Common myeloid progenitor, CD34-positive (primary cell): ENCODE measurements at regions not wholly inside any gene's neighbourhood (a gene's known extent, or its start where the extent isn't known, plus 50 kb on each side); places are given as distances from the start of the nearest gene placed in this dataset.
A peak's percentile ranks its signal among the peaks of the same experiment; 100 is the strongest.

Experiments used
- CTCF ChIA-PET: fragments of 350-600 bp; sonication (Branson Sonifier 250); formaldehyde crosslinking; loops from one replicate; lab custom pipeline; 2021; ENCODE audit warnings: antibody characterized with exemption; lab: Charles Lee
- POLR2A ChIA-PET: fragments of 350-600 bp; sonication (Branson Sonifier 250); formaldehyde crosslinking; loops from one replicate; lab custom pipeline; 2021; ENCODE audit warnings: antibody characterized with exemption; lab: Charles Lee
- DNase-seq, 3 donors: peaks; one replicate each; pipeline versions ENCODE4 v3.0.0 to v3.0.0-alpha.2; 2013
- H3K27ac ChIP-seq, 2 experiments: 1 replicate in 1 of 2; 2 replicates in 1 of 2; pipeline ENCODE4 v1.7.0; 2013; ENCODE audit warnings: inconsistent platforms in 2 of 2, low read length in 2 of 2, mild to moderate bottlenecking in 2 of 2, low read depth in 1 of 2, moderate library complexity in 1 of 2; ENCODE audit not compliant: severe bottlenecking in 2 of 2, insufficient read depth in 1 of 2, poor library complexity in 1 of 2
- H3K27me3 ChIP-seq, 5 experiments: replicated peaks in 2 of 5; 1 replicate in 3 of 5; 2 replicates in 2 of 5; pipeline versions ENCODE4 v1.6.1 to v1.7.0; 2013; ENCODE audit warnings: low read length in 4 of 5, mild to moderate bottlenecking in 2 of 5, moderate library complexity in 2 of 5, inconsistent platforms in 1 of 5; ENCODE audit not compliant: insufficient read depth in 5 of 5, control insufficient read depth in 4 of 5
- H3K36me3 ChIP-seq, 4 experiments: 1 replicate in 2 of 4; 2 replicates in 2 of 4; pipeline versions ENCODE4 v1.6.1 to v1.7.0; 2013; ENCODE audit warnings: low read length in 3 of 4, control low read depth in 1 of 4, mild to moderate bottlenecking in 1 of 4; ENCODE audit not compliant: control insufficient read depth in 4 of 4, insufficient read depth in 4 of 4
- H3K4me1 ChIP-seq, 4 experiments: 1 replicate in 3 of 4; 2 replicates in 1 of 4; pipeline versions ENCODE4 v1.6.1 to v1.7.1; 2013; ENCODE audit warnings: low read length in 3 of 4, mild to moderate bottlenecking in 3 of 4, control low read depth in 1 of 4, inconsistent platforms in 1 of 4, moderate library complexity in 1 of 4; ENCODE audit not compliant: control insufficient read depth in 4 of 4, insufficient read depth in 4 of 4; ENCODE audit errors: control extremely low read depth in 1 of 4
- H3K4me3 ChIP-seq, 7 experiments: 1 replicate in 4 of 7; 2 replicates in 3 of 7; pipeline versions ENCODE4 v1.5.1 to v1.7.0; 2013; ENCODE audit warnings: mild to moderate bottlenecking in 7 of 7, low read length in 6 of 7, moderate library complexity in 6 of 7, inconsistent platforms in 2 of 7, low read depth in 2 of 7, control low read depth in 1 of 7; ENCODE audit not compliant: insufficient read depth in 4 of 7, control insufficient read depth in 1 of 7; ENCODE audit errors: extremely low read depth in 1 of 7
- H3K9me3 ChIP-seq, 5 experiments: 1 replicate in 4 of 5; 2 replicates in 1 of 5; pipeline versions ENCODE4 v1.6.1 to v1.7.1; 2013; ENCODE audit warnings: low read length in 4 of 5, mild to moderate bottlenecking in 2 of 5, inconsistent platforms in 1 of 5, low read depth in 1 of 5, moderate library complexity in 1 of 5; ENCODE audit not compliant: control insufficient read depth in 4 of 5, insufficient read depth in 2 of 5; ENCODE audit errors: control extremely low read depth in 1 of 5
- WGBS: methylation state at CpG from one replicate; pipeline ENCODE4 v1.1.5; 2013; ENCODE audit not compliant: insufficient coverage; 5-methylcytosine and 5-hydroxymethylcytosine counted together

GRCh38 chr9:71253011-71253410 lies 131.6 kb upstream of the TRPM3 start:
- DNase-seq = no peak
- CTCF ChIA-PET = no interaction called here

GRCh38 chr9:71250581-71250980 lies 129.2 kb upstream of the TRPM3 start:
- H3K27ac ChIP-seq = no peak overlapping the region
- CTCF ChIA-PET = interaction anchor here (0.7 to 5.2 kb wide), 13 partner anchors 10 to 613 kb away, joined by 3 to 85 read pairs (median 5); no protein-coding TSS in a partner anchor
- 72% methylated on average over 4 of the region's 4 CpGs for WGBS

More at GRCh38 chr9:71253011-71253410, 131.6 kb upstream of the TRPM3 start:
- H3K27me3 ChIP-seq = peaks cover 0 to 5% (median 0%) of the 10 kb centered on the region in 5 experiments
- H3K4me1 ChIP-seq = peaks cover 0 to 7% (median 2%) of the 10 kb centered on the region in 4 experiments
- no peak overlapping the region for H3K27ac ChIP-seq
- no peaks in the 10 kb centered on the region for H3K36me3 ChIP-seq
- 100% methylated on average over 1 of the region's 1 CpG for WGBS
- H3K9me3 ChIP-seq = no peaks in the 10 kb centered on the region
- H3K4me3 ChIP-seq = no peak overlapping the region
- POLR2A ChIA-PET = no interaction called here

GRCh38 chr9:71249729-71250317 lies 128.4 kb upstream of the TRPM3 start:
- Histone ChIP-seq H3K36me3 (no peaks in the 10 kb centered on the region), H3K4me3 (peak overlapping the region in 2 of 7 experiments; percentile 9 to 58), H3K9me3 (no peaks in the 10 kb centered on the region), H3K27me3 (peaks cover 0 to 5% (median 0%) of the 10 kb centered on the region in 5 experiments), H3K27ac (no peak overlapping the region), H3K4me1 (peaks cover 0 to 7% (median 2%) of the 10 kb centered on the region in 4 experiments)
- ChIA-PET POLR2A (no interaction called here), CTCF (interaction anchor here (0.7 to 5.2 kb wide), 20 partner anchors 9 to 614 kb away, joined by 3 to 85 read pairs (median 4); no protein-coding TSS in a partner anchor)
- 0% methylated on average over 3 of the region's 5 CpGs for WGBS
- DNase-seq = peak; percentile 72 to 83 (median 80)

More at GRCh38 chr9:71250581-71250980, 129.2 kb upstream of the TRPM3 start:
- Histone ChIP-seq H3K9me3 (no peaks in the 10 kb centered on the region), H3K36me3 (no peaks in the 10 kb centered on the region), H3K4me3 (no peak overlapping the region), H3K27me3 (peaks cover 0 to 5% (median 0%) of the 10 kb centered on the region in 5 experiments), H3K4me1 (peaks cover 0 to 7% (median 2%) of the 10 kb centered on the region in 4 experiments)
- POLR2A ChIA-PET = no interaction called here
- DNase-seq = no peak

- DNase-seq = no peak
- H3K27me3 ChIP-seq = peaks cover 0 to 2% (median 0%) of the 10 kb centered on the region in 5 experiments
- ChIA-PET POLR2A (no interaction called here), CTCF (no interaction called here)
- H3K36me3 ChIP-seq = no peaks in the 10 kb centered on the region
- H3K9me3 ChIP-seq = no peaks in the 10 kb centered on the region
- H3K27ac ChIP-seq = no peak overlapping the region
- H3K4me3 ChIP-seq = no peak overlapping the region
- H3K4me1 ChIP-seq = peaks cover 0 to 7% (median 2%) of the 10 kb centered on the region in 4 experiments
Observed at GRCh38 chr9:71245651-71246050, 124.2 kb upstream of the TRPM3 start.

- CTCF ChIA-PET = no interaction called here
- POLR2A ChIA-PET = interaction anchor here (0.6 kb wide), 1 partner anchor 80 kb away, joined by 3 read pairs; no protein-coding TSS in a partner anchor
- WGBS = 100% methylated on average over 4 of the region's 5 CpGs
- H3K27me3 ChIP-seq = no peaks in the 10 kb centered on the region
- peaks cover 0 to 2% (median 0%) of the 10 kb centered on the region in 4 experiments for H3K4me1 ChIP-seq
- no peaks in the 10 kb centered on the region for H3K9me3 ChIP-seq
- H3K27ac ChIP-seq = no peak overlapping the region
- H3K4me3 ChIP-seq = no peak overlapping the region
- no peaks in the 10 kb centered on the region for H3K36me3 ChIP-seq
- no peak for DNase-seq
Observed at GRCh38 chr9:71243951-71244350, 122.5 kb upstream of the TRPM3 start.

GRCh38 chr9:71242081-71242480 lies 120.7 kb upstream of the TRPM3 start:
- WGBS = 95% methylated on average over 6 of the region's 6 CpGs
- no peak overlapping the region for H3K4me3 ChIP-seq
- CTCF ChIA-PET = interaction anchor here (2.4 kb wide), 1 partner anchor 8 kb away, joined by 7 read pairs; no protein-coding TSS in a partner anchor

GRCh38 chr9:71237051-71237450 lies 115.6 kb upstream of the TRPM3 start:
- H3K4me3 ChIP-seq = no peak overlapping the region
- H3K27me3 ChIP-seq = no peaks in the 10 kb centered on the region
- no peak for DNase-seq
- H3K9me3 ChIP-seq = no peaks in the 10 kb centered on the region
- CTCF ChIA-PET = no interaction called here
- H3K36me3 ChIP-seq = no peaks in the 10 kb centered on the region
- H3K4me1 ChIP-seq = no peaks in the 10 kb centered on the region
- no peak overlapping the region for H3K27ac ChIP-seq
- POLR2A ChIA-PET = no interaction called here

More at GRCh38 chr9:71242081-71242480, 120.7 kb upstream of the TRPM3 start:
- H3K27ac ChIP-seq = no peak overlapping the region
- H3K36me3 ChIP-seq = no peaks in the 10 kb centered on the region
- no peaks in the 10 kb centered on the region for H3K9me3 ChIP-seq
- no peaks in the 10 kb centered on the region for H3K4me1 ChIP-seq
- DNase-seq = no peak
- no peaks in the 10 kb centered on the region for H3K27me3 ChIP-seq
- POLR2A ChIA-PET = no interaction called here
